Panc1 (cell line): ENCODE measurements at regions not wholly inside any gene's neighbourhood (a gene's known extent, or its start where the extent isn't known, plus 50 kb on each side); places are given as distances from the start of the nearest gene placed in this dataset.

Source experiments
- ATAC-seq: fragments of 200-7000 bp; cut with Tn5 transposase; 2 replicates; pipeline ENCODE4 v1.9.1; 2020; ENCODE audit warnings: mild to moderate bottlenecking, moderate library complexity
- BruUV-seq: library from RNA; stranded (reverse); fragments of 400-500 nt; replicated peaks from 2 replicates; lab custom pipeline; 2021; lab: Mats Ljungman, UMichigan
- CTCF ChIA-PET: fragments of 300-600 bp; sonication (Branson Sonifier 250); formaldehyde crosslinking; loops from one replicate; lab custom pipeline; 2022; ENCODE audit warnings: antibody characterized with exemption; lab: Charles Lee
- POLR2A ChIA-PET: fragments of 300-600 bp; sonication (Branson Sonifier 250); formaldehyde crosslinking; loops from one replicate; lab custom pipeline; 2022; ENCODE audit warnings: antibody characterized with exemption; lab: Charles Lee
- DNase-seq: peaks from one replicate; pipeline ENCODE4 v3.0.0-alpha.2; 2010; ENCODE audit warnings: low read depth, low spot score
- H3K27ac ChIP-seq: 2 replicates; pipeline ENCODE4 v1.5.1; 2011; ENCODE audit warnings: mild to moderate bottlenecking, low read length, inconsistent platforms
- H3K27me3 ChIP-seq: fragments of 200-500 bp; sonication (Bioruptor generic); 2 replicates; pipeline ENCODE4 v1.6.0; 2014; ENCODE audit warnings: low read length, inconsistent platforms; ENCODE audit not compliant: control insufficient read depth, insufficient read depth
- H3K36me3 ChIP-seq: fragments of 200-500 bp; sonication (Bioruptor generic); 2 replicates; pipeline ENCODE4 v1.5.1; 2014; ENCODE audit warnings: inconsistent platforms, mild to moderate bottlenecking, low read length, moderate library complexity; ENCODE audit not compliant: control insufficient read depth, insufficient read depth
- H3K4me1 ChIP-seq: 2 replicates; pipeline ENCODE4 v1.5.1; 2011; ENCODE audit warnings: inconsistent platforms, mild to moderate bottlenecking, low read length, moderate library complexity; ENCODE audit not compliant: control insufficient read depth, insufficient read depth
- H3K4me3 ChIP-seq, 2 experiments: 2 replicates each; pipeline ENCODE4 v1.5.1; 2011 to 2012; ENCODE audit warnings: low read depth in 2 of 2, low read length in 2 of 2, mild to moderate bottlenecking in 2 of 2, inconsistent platforms in 1 of 2, moderate library complexity in 1 of 2
- H3K9me3 ChIP-seq: fragments of 200-500 bp; sonication (Bioruptor generic); 2 replicates; pipeline ENCODE4 v1.5.1; 2014; ENCODE audit warnings: low read depth, mild to moderate bottlenecking, inconsistent platforms, low read length, moderate library complexity; ENCODE audit not compliant: control insufficient read depth, insufficient read depth
- CTCF ChIP-seq: fragments of 450-650 bp; IDR thresholded peaks from 2 replicates; pipeline ENCODE4 v1.5.1; 2017; ENCODE audit warnings: mild to moderate bottlenecking
- POLR2AphosphoS5 ChIP-seq: IDR thresholded peaks from 2 replicates; pipeline ENCODE4 v1.6.1; 2012; ENCODE audit warnings: mild to moderate bottlenecking, low read depth, low read length, moderate library complexity
- SIN3A ChIP-seq: IDR thresholded peaks from 2 replicates; pipeline ENCODE4 v1.6.1; 2012; ENCODE audit warnings: low read depth, mild to moderate bottlenecking, low read length, moderate library complexity, borderline replicate concordance; ENCODE audit not compliant: insufficient read depth
- TCF7L2 ChIP-seq: IDR thresholded peaks from 2 replicates; pipeline ENCODE4 v1.6.1; 2011; ENCODE audit warnings: mild to moderate bottlenecking, low read depth, low read length, inconsistent platforms
- in situ Hi-C: cut with HindIII; loops from 2 replicates; pipeline ENCODE4 v1.10.0; 2016; ENCODE audit warnings: low sequenced_read_pairs, low pct_unique_long_range_greater_than_20kb
- intact Hi-C: fragments of 100-400 bp; cut with micrococcal nuclease; formaldehyde crosslinking; loops from one replicate; pipeline ENCODE4 v1.10.0; 2022; ENCODE audit not compliant: unreplicated experiment
- TF ChIP-seq, protein P1 (sequence below), 2 experiments: IDR thresholded peaks; 2 replicates each; pipeline ENCODE4 v1.6.1; 2011 to 2012; ENCODE audit warnings: low read depth in 2 of 2, control low read depth in 1 of 2, low read length in 1 of 2, mild to moderate bottlenecking in 1 of 2, moderate library complexity in 1 of 2; ENCODE audit not compliant: insufficient read depth in 1 of 2

DNA sequence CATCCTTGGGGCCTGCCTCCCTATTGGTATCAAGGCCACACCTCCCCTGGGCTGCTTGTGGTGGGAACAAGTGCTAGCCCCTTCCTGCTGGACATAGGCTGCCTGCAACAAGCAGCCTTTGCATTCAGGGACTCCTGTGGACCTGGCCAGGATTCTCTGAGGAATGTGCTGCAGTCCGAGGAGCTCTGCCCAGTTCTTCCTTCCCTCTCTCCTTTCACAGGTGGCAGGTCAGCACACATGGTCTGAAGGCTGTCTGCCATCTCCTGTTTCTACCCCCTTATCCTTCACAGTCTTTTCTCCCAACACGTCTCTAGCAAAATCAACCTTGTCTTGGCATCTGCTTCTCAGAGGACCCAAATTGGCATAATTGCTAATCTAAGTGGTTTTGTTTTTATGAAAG is 97.0 kb upstream of the LIPC start:
- POLR2A ChIA-PET, result no interaction called here
- intact Hi-C loops, result no loop called here
- H3K27ac ChIP-seq, result peak overlapping the region; percentile 89

DNA sequence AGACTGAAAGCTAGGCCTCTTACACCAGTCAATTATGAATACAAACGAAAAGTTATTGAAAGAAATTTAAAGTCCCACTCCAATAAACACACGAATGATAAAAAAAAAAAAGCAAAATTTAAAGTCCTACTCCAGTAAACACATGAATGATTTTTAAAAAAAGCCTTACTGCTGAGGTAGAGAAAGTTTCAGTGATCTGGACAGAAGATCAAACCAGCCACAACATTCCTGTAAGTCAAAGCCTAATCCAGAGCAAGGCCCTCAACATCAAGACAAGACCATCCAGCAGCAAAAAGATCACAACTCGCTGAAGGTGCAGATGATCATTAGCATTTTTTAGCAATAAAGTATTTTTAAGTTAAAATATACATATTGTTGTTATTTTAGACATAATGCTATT is 95.6 kb upstream of the LIPC start:
- H3K36me3 ChIP-seq, result no peaks in the 10 kb centered on the region
- no peak overlapping the region for H3K4me3 ChIP-seq
- in situ Hi-C loops (no loop called here), intact Hi-C loops (no loop called here)
- H3K9me3 ChIP-seq, result no peaks in the 10 kb centered on the region
- H3K4me1 ChIP-seq, result peaks cover 24% of the 10 kb centered on the region
- no peak overlapping the region for H3K27ac ChIP-seq
- no peaks in the 10 kb centered on the region for H3K27me3 ChIP-seq
- BruUV-seq, result no TSS peak
- ATAC-seq (no peak), DNase-seq (no peak)
- TF ChIP-seq CTCF, result no peak
- no peak for TF ChIP-seq SIN3A
- TF ChIP-seq, protein P1, sequence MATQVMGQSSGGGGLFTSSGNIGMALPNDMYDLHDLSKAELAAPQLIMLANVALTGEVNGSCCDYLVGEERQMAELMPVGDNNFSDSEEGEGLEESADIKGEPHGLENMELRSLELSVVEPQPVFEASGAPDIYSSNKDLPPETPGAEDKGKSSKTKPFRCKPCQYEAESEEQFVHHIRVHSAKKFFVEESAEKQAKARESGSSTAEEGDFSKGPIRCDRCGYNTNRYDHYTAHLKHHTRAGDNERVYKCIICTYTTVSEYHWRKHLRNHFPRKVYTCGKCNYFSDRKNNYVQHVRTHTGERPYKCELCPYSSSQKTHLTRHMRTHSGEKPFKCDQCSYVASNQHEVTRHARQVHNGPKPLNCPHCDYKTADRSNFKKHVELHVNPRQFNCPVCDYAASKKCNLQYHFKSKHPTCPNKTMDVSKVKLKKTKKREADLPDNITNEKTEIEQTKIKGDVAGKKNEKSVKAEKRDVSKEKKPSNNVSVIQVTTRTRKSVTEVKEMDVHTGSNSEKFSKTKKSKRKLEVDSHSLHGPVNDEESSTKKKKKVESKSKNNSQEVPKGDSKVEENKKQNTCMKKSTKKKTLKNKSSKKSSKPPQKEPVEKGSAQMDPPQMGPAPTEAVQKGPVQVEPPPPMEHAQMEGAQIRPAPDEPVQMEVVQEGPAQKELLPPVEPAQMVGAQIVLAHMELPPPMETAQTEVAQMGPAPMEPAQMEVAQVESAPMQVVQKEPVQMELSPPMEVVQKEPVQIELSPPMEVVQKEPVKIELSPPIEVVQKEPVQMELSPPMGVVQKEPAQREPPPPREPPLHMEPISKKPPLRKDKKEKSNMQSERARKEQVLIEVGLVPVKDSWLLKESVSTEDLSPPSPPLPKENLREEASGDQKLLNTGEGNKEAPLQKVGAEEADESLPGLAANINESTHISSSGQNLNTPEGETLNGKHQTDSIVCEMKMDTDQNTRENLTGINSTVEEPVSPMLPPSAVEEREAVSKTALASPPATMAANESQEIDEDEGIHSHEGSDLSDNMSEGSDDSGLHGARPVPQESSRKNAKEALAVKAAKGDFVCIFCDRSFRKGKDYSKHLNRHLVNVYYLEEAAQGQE (IDR thresholded peaks at IDR 0.05; ENCODE audit: insufficient read depth in 1 of 2, low read depth in 2 of 2, low read length in 1 of 2), result no peak
- no peak for TF ChIP-seq TCF7L2
- no peak for TF ChIP-seq POLR2AphosphoS5
- POLR2A ChIA-PET, result interaction anchor here (0.6 kb wide), 1 partner anchor 65 kb away, joined by 7 read pairs; no protein-coding TSS in a partner anchor
- CTCF ChIA-PET, result no interaction called here

More for the DNA sequence above, 97.0 kb upstream of the LIPC start:
- Histone ChIP-seq H3K36me3 (no peaks in the 10 kb centered on the region), H3K27me3 (no peaks in the 10 kb centered on the region), H3K4me3 (no peak overlapping the region), H3K4me1 (peaks cover 31% of the 10 kb centered on the region), H3K9me3 (no peaks in the 10 kb centered on the region)
- TF ChIP-seq CTCF (no peak), POLR2AphosphoS5 (no peak), SIN3A (no peak), TCF7L2 (no peak)
- TF ChIP-seq, protein P1 (IDR thresholded peaks at IDR 0.05; ENCODE audit: insufficient read depth in 1 of 2, low read depth in 2 of 2, low read length in 1 of 2), result no peak
- ATAC-seq, result no peak
- no TSS peak for BruUV-seq
- DNase-seq, result no peak
- CTCF ChIA-PET, result no interaction called here
- in situ Hi-C loops, result no loop called here
